ENCODE measurements at regions not wholly inside any gene's neighbourhood (a gene's known extent, or its start where the extent isn't known, plus 50 kb on each side); places are given as distances from the start of the nearest gene placed in this dataset.

DNA sequence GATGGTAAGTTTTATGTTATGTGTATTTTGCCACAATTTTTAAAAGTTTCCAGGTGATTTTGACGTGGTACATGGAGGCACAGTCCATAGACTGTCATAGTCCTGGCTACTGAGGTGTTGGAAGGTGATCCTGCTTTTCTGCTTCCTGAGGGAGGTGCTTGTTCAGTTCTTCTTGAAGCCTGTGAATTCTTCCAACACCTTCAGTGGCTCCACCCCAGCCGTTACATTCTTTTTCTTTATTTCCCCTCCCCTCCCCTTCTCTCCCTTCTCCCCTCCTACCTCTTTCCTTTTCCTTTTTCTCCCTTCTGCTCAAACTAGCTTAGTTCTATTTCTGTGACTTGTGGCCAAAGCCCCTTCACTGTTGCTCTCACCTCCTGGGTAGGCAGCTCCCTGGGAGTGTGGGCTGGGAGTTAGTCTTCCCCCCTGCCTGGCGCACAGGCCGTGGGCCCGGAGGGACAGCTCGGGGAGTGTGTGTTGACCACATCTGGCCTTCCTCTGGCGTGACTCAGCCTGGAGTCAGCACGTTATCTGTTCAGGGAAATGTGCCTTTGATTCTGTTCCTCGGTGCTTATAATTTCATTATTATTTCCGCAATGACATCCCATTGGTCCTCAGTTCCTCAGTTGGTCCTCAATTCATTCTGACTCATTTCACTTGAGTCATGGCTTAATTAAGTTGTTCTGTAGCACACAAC lies 566.2 kb downstream of the TBC1D22A start:
- no peak overlapping the region for H3K4me3 ChIP-seq (ENCODE audit: control extremely low read depth in 1 of 5, extremely low read depth in 1 of 5, insufficient read depth in 1 of 5, low read depth in 2 of 5, low read length in 4 of 5)
- H3K79me2 ChIP-seq (ENCODE audit: control insufficient read depth, insufficient read depth, low read length): no peaks in the 10 kb centered on the region
- ChIA-PET CTCF (no interaction called here), POLR2A (no interaction called here)
- H3K4me1 ChIP-seq (ENCODE audit: control insufficient read depth in 2 of 2, insufficient read depth in 2 of 2, low read length in 2 of 2): no peaks in the 10 kb centered on the region
- H3K27me3 Mint-ChIP-seq: peaks cover 15% of the 10 kb centered on the region
- H2AFZ ChIP-seq (ENCODE audit: insufficient read depth, low read depth, low read length, poor library complexity, severe bottlenecking): no peak overlapping the region
- no peak overlapping the region for H3K27ac ChIP-seq (ENCODE audit: low read length in 2 of 2)
- ATAC-seq (ENCODE audit: low read depth) (no peak), DNase-seq (no peak)
- no peaks in the 10 kb centered on the region for H3K36me3 ChIP-seq (replicated peaks in 1 of 2; ENCODE audit: control extremely low read depth in 1 of 2, control insufficient read depth in 1 of 2, extremely low read depth in 1 of 2, insufficient read depth in 2 of 2, low read length in 1 of 2)
- no peak overlapping the region for H3K9ac ChIP-seq (ENCODE audit: low read length)
- H4K20me1 ChIP-seq (ENCODE audit: control insufficient read depth, insufficient read depth, low read length, poor library complexity, severe bottlenecking): no peaks in the 10 kb centered on the region
- WGBS (ENCODE audit: insufficient coverage): 64% methylated on average over 10 of the region's 10 CpGs
- intact Hi-C loops (cut with micrococcal nuclease): no loop called here
- TF ChIP-seq, protein P1, sequence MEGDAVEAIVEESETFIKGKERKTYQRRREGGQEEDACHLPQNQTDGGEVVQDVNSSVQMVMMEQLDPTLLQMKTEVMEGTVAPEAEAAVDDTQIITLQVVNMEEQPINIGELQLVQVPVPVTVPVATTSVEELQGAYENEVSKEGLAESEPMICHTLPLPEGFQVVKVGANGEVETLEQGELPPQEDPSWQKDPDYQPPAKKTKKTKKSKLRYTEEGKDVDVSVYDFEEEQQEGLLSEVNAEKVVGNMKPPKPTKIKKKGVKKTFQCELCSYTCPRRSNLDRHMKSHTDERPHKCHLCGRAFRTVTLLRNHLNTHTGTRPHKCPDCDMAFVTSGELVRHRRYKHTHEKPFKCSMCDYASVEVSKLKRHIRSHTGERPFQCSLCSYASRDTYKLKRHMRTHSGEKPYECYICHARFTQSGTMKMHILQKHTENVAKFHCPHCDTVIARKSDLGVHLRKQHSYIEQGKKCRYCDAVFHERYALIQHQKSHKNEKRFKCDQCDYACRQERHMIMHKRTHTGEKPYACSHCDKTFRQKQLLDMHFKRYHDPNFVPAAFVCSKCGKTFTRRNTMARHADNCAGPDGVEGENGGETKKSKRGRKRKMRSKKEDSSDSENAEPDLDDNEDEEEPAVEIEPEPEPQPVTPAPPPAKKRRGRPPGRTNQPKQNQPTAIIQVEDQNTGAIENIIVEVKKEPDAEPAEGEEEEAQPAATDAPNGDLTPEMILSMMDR (IDR thresholded peaks at IDR 0.05): no peak
- TF ChIP-seq EZH2 (IDR thresholded peaks at IDR 0.05; ENCODE audit: borderline replicate concordance, insufficient read depth, low read depth, low read length, poor library complexity, severe bottlenecking): no peak
- no peak overlapping the region for H3K4me3 Mint-ChIP-seq
- no peaks in the 10 kb centered on the region for H3K27me3 ChIP-seq (replicated peaks in 1 of 4; ENCODE audit: control extremely low read depth in 1 of 4, control insufficient read depth in 3 of 4, insufficient read depth in 4 of 4, low read length in 3 of 4)
- H3K9me3 Mint-ChIP-seq (ENCODE audit: insufficient read depth): peaks cover 2% of the 10 kb centered on the region
- H3K4me1 Mint-ChIP-seq: no peaks in the 10 kb centered on the region
- H3K27ac Mint-ChIP-seq: no peak overlapping the region
- peaks cover 0 to 23% (median 0%) of the 10 kb centered on the region in 3 donors for H3K9me3 ChIP-seq (ENCODE audit: control extremely low read depth in 1 of 3, control insufficient read depth in 2 of 3, insufficient read depth in 1 of 3, low read length in 2 of 3)
- no peak overlapping the region for H3K4me2 ChIP-seq (replicated peaks; ENCODE audit: low read depth, low read length, poor library complexity, severe bottlenecking)

DNA sequence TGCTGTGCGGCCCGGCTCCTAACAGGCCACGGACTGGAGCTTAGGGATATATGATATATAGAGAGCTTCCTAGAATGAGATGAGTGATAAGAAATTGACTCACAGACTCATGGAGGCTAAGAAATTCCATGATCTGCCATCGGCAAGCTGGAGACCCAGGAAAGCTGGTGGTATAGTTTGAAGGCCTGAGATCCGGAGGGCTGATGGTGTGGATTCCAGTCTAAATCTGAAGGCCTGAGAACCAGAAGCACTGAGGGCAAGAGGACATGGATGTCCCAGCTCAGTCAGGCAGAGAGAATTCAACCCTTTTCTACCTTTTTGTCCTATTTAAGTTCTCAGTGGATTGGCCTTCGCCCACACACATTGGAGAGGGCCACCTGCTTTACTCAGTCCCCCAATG lies 564.8 kb downstream of the TBC1D22A start:
- TF ChIP-seq EZH2 (IDR thresholded peaks at IDR 0.05; ENCODE audit: borderline replicate concordance, insufficient read depth, low read depth, low read length, poor library complexity, severe bottlenecking): no peak
- TF ChIP-seq, protein P1 (IDR thresholded peaks at IDR 0.05): no peak
- H3K27me3 ChIP-seq (replicated peaks in 1 of 4; ENCODE audit: control extremely low read depth in 1 of 4, control insufficient read depth in 3 of 4, insufficient read depth in 4 of 4, low read length in 3 of 4): no peaks in the 10 kb centered on the region
- WGBS (ENCODE audit: insufficient coverage): 91% methylated on average over 6 of the region's 6 CpGs
- H3K27ac Mint-ChIP-seq: no peak overlapping the region
- peaks cover 15% of the 10 kb centered on the region for H3K27me3 Mint-ChIP-seq
- no peak overlapping the region for H2AFZ ChIP-seq (ENCODE audit: insufficient read depth, low read depth, low read length, poor library complexity, severe bottlenecking)
- H3K4me3 ChIP-seq (ENCODE audit: control extremely low read depth in 1 of 5, extremely low read depth in 1 of 5, insufficient read depth in 1 of 5, low read depth in 2 of 5, low read length in 4 of 5): no peak overlapping the region
- no peak overlapping the region for H3K27ac ChIP-seq (ENCODE audit: low read length in 2 of 2)
- no peaks in the 10 kb centered on the region for H3K36me3 ChIP-seq (replicated peaks in 1 of 2; ENCODE audit: control extremely low read depth in 1 of 2, control insufficient read depth in 1 of 2, extremely low read depth in 1 of 2, insufficient read depth in 2 of 2, low read length in 1 of 2)
- H3K4me3 Mint-ChIP-seq: no peak overlapping the region
- DNase-seq: no peak
- peaks cover 2% of the 10 kb centered on the region for H3K9me3 Mint-ChIP-seq (ENCODE audit: insufficient read depth)
- H3K9me3 ChIP-seq (ENCODE audit: control extremely low read depth in 1 of 3, control insufficient read depth in 2 of 3, insufficient read depth in 1 of 3, low read length in 2 of 3): peaks cover 0 to 27% (median 0%) of the 10 kb centered on the region in 3 donors
- no peak for ATAC-seq (ENCODE audit: low read depth)
- H3K4me2 ChIP-seq (replicated peaks; ENCODE audit: low read depth, low read length, poor library complexity, severe bottlenecking): no peak overlapping the region
- H3K4me1 Mint-ChIP-seq: no peaks in the 10 kb centered on the region
- H3K9ac ChIP-seq (ENCODE audit: low read length): no peak overlapping the region
- no peaks in the 10 kb centered on the region for H4K20me1 ChIP-seq (ENCODE audit: control insufficient read depth, insufficient read depth, low read length, poor library complexity, severe bottlenecking)
- ChIA-PET CTCF (no interaction called here), POLR2A (no interaction called here)
- no peaks in the 10 kb centered on the region for H3K79me2 ChIP-seq (ENCODE audit: control insufficient read depth, insufficient read depth, low read length)
- intact Hi-C loops (cut with micrococcal nuclease): no loop called here
- H3K4me1 ChIP-seq (ENCODE audit: control insufficient read depth in 2 of 2, insufficient read depth in 2 of 2, low read length in 2 of 2): no peaks in the 10 kb centered on the region
